H1 (cell line): ENCODE measurements at regions not wholly inside any gene's neighbourhood (a gene's known extent, or its start where the extent isn't known, plus 50 kb on each side); places are given as distances from the start of the nearest gene placed in this dataset.

Experiments
- BACH1 ChIP-seq: IDR thresholded peaks from 2 replicates; pipeline ENCODE4 v1.6.1; 2012; ENCODE audit warnings: low read length, improper control_type of control experiment
- CHD2 ChIP-seq: IDR thresholded peaks from 2 replicates; pipeline ENCODE4 v1.6.1; 2012; ENCODE audit warnings: low read length, improper control_type of control experiment
- GTF2F1 ChIP-seq: IDR thresholded peaks from 2 replicates; pipeline ENCODE4 v1.6.1; 2012; ENCODE audit warnings: low read depth, low read length, improper control_type of control experiment, borderline replicate concordance
- HDAC6 ChIP-seq: IDR thresholded peaks from one replicate; pipeline ENCODE4 v1.7.1; 2012; ENCODE audit warnings: low read depth, mild to moderate bottlenecking, inconsistent platforms, low read length, moderate library complexity
- JUND ChIP-seq: IDR thresholded peaks from 2 replicates; pipeline ENCODE4 v1.6.1; 2011; ENCODE audit warnings: mild to moderate bottlenecking, improper control_type of control experiment, low read length
- SP1 ChIP-seq: IDR thresholded peaks from 2 replicates; pipeline ENCODE4 v1.6.1; 2011; ENCODE audit warnings: low read depth, low read length

DNA sequence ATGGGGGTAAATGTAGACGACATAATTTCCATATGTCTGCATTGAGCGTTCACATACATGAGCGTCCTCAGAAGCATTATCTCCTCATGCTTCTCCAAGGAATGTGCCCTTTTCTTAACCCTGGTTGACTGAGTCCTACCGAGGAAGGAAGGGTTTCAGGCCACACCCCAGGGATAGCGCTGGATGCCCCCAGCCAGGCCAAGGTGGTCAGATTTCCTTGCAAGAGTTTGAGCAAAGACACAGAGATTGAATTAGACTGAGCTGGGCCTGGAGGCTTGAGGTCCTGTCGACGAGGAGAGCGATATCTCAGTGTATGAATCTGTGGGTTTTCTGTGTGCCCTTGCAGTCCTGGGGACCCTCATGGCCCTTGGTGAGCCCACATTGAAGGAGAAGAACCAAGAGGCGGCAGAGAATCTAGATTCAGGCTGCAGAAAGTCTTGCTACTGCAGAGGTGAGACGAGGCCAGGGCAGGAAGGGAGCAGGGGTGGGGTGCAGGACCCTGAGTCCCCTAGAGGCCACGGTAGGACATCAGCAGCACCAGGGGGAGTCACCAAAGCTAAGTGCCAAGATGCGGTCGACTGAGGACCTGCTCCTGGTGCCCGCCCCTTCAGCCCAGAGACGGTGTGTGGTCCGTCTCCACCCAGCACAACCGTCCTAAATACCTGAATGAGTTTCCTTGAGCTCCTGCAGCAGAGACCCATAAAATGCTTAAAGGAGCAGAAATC lies 94.7 kb upstream of the DIO3 start (continued):
- TF ChIP-seq GTF2F1 (no peak), HDAC6 (no peak), JUND (no peak), SP1 (no peak), CHD2 (no peak), BACH1 (no peak)
